PFSK-1 (cell line): ENCODE measurements at regions not wholly inside any gene's neighbourhood (a gene's known extent, or its start where the extent isn't known, plus 50 kb on each side); places are given as distances from the start of the nearest gene placed in this dataset.

ENCODE experiments used
- POLR2AphosphoS5 ChIP-seq: IDR thresholded peaks from 2 replicates; pipeline ENCODE4 v1.6.1; 2012; ENCODE audit warnings: low read depth, mild to moderate bottlenecking, control low read depth, low read length, moderate library complexity
- REST ChIP-seq, 2 experiments: IDR thresholded peaks; 2 replicates each; pipeline versions ENCODE4 v1.6.1 to v1.8.0; 2011 to 2012; ENCODE audit warnings: low read depth in 2 of 2, low read length in 2 of 2, control low read depth in 1 of 2, inconsistent platforms in 1 of 2, mild to moderate bottlenecking in 1 of 2, moderate library complexity in 1 of 2; ENCODE audit not compliant: insufficient read depth in 1 of 2
- SIN3A ChIP-seq: IDR thresholded peaks from 2 replicates; pipeline ENCODE4 v1.6.1; 2012; ENCODE audit warnings: mild to moderate bottlenecking, low read length, moderate library complexity, borderline replicate concordance; ENCODE audit not compliant: insufficient read depth
- TAF1 ChIP-seq: IDR thresholded peaks from 2 replicates; pipeline ENCODE4 v1.6.1; 2012; ENCODE audit warnings: low read length, control low read depth, borderline replicate concordance; ENCODE audit not compliant: insufficient read depth

GRCh38 chr13:61795580-61795979 lies 379.9 kb upstream of the PCDH20 start:
- TF ChIP-seq REST (IDR thresholded peaks at IDR 0.05; ENCODE audit: insufficient read depth in 1 of 2, low read depth in 2 of 2, low read length in 2 of 2) = no peak
- TF ChIP-seq TAF1 = no peak
- no peak for TF ChIP-seq POLR2AphosphoS5
- no peak for TF ChIP-seq SIN3A
